Eye (tissue), 1 donor: ENCODE measurements at regions not wholly inside any gene's neighbourhood (a gene's known extent, or its start where the extent isn't known, plus 50 kb on each side); places are given as distances from the start of the nearest gene placed in this dataset.
"Not testable (repeated sequence)": the region's sequence is repeated elsewhere in the genome, so short reads cannot be mapped to it uniquely, and the experiment has no call there.

Experiments
- DNase-seq: peaks from one replicate; pipeline ENCODE4 v3.0.0-alpha.2; 2015

DNA sequence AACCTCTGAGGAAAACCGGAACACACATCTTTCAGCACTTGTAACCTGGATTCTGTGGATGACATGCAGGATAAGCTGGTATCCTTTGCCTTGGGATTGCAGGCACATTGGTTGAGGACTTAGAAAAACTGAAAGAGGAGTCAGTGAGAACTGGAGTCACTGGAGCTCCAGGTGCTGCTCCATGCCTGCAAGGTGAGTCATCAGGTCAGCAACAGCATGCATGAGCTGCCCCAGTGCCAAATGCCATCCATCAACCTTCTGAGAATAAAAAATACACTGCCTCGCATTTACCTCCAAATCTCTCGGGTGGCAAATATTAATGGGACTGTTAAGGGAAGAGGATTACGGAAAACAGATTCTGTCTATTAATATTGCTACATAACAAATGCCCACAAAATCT is 729.1 kb downstream of the NTRK3 start:
- no peak for DNase-seq

DNA sequence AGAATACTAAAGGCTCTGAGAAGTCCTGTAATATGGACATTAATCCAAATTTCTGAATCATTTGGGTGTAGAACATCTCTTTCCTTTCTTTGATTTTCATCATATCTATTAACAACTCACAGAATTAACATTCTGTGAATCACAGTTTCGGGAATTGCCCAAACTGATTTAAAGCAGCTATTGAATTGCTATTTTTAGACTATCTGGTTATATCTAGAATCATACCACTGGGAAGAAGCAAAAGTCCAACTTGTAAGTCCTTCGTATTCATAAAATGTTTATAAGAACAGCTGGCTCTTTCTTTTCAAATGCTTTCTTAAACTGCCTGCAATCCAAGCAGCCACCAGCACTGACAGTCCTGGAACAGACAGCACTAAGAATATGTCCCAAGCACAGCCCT is 733.0 kb downstream of the NTRK3 start:
- DNase-seq = no peak

DNA sequence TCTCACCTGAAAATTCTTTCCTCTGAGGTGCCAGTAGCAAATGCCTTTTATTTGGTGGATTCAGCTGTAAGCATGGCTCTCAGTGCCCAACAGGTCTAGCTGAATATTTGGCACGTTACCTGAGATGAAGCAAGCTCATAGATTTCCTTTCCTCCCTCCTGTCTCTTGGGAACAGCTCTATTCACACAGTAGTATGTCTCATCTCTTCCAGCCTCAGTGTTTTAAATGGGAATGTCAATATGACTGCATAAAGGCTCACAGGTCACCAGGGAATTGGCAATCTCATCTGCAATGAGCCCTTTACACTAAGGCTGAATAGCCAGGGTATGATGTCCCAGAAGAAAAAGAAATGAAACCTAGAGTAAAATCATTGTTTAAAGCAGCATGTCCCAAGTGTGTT is 733.5 kb downstream of the NTRK3 start:
- DNase-seq = no peak

DNA sequence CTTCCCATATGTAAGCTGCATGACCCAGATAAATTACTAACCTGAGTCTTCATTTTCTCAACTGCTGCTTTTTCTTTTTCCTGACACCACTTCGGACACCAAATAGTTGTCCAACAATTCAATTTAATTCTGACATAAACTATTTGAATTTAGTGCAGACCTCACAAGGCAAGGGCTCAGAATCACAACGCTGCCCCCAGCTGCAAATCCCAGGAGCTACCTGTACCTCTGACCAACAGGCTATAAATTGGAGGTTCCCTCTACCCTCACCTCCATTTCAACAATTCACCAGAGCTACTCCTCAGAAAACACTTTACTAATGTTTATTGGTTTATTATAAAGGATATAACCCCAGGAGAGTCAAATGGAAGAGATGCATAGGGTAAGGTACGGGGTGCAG is 737.6 kb downstream of the NTRK3 start:
- DNase-seq = no peak

GRCh38 chr15:87508086-87508485 is 748.5 kb downstream of the NTRK3 start:
- no peak for DNase-seq

- DNase-seq = no peak
These were observed 754.4 kb downstream of the NTRK3 start for GRCh38 chr15:87502173-87502572.

DNA sequence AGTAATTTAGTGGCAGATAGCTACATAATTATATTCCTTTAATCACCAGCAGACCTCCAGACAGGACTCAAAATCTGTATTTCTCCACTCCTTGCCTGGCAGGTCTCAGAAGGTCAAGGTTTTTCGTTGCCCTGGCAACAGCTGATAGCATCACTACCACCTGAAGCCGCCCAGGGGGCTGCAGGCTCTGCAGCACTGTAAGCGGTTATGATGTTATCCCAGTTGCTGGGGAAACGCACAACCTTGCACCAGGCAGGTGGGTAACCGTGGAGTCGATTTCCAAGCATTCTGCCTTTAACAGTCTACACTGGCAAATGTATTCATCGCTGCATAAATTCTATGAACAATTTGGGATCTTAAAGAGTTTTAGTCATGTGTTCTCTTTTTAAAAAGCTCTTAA is 756.3 kb downstream of the NTRK3 start:
- peak; percentile 31 for DNase-seq

DNA sequence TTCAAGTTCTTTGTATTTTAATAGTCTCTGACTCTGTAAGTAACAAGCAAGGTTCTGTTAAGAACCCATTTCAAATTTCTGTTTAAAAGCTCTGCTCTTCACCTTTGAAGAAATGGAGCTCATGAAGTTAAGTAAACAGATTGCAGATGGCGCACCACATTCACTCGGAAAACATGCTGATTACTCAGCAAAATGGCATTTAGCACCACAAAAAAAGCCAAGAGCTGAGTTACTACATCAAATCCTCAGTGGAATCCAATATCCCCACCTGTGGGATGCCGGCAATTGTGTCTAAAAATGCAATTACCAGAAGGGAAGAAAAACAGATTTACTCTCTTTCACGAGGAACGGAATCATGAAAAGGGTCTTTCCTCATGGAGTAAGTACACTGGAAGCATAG is 758.0 kb downstream of the NTRK3 start:
- DNase-seq = no peak

DNA sequence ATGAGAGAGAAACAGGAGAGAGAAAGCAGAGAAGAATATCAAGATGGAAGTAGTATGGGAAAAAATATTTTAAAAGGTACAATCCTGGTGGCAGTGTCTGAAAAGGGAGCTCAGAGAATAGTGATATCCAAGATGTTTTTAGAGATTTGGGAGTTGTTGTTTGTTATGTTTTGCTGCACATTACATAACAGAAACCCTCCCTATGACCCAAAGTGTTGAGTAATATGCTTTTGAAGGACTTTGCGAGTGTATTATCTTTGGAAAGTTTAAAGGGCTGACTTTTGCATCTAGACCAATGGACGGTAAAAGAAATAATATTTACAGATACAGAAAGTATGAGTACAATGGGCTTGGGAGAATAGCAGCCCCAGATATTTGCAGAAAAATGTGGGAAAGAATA is 759.7 kb downstream of the NTRK3 start:
- DNase-seq = no peak

DNA sequence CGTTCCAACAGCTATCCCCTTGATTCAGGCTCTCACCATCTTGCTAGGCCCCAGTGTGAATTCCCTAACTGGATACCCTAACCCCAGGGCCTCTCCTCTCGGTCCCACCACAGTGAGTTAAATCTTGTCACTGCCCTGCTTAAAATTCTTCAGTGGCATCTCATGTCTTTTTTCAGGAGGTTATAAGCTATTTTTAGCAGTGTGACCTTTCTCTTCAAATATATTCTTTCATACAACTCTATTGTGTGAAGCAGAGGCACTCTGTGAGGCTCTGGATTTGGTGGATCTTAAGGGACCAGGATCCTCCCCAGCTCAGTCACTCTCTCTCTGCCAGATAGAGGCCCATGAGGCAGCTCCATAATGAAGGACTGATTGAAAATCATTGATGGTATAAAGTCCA is 760.4 kb downstream of the NTRK3 start:
- no peak for DNase-seq

- peak; percentile 17 for DNase-seq
These were observed 762.7 kb downstream of the NTRK3 start for GRCh38 chr15:87493803-87494202.

- DNase-seq = no peak
These were observed 764.2 kb downstream of the NTRK3 start for GRCh38 chr15:87492321-87492720.

- no peak for DNase-seq
These were observed 765.9 kb downstream of the NTRK3 start for GRCh38 chr15:87490666-87491065.

DNA sequence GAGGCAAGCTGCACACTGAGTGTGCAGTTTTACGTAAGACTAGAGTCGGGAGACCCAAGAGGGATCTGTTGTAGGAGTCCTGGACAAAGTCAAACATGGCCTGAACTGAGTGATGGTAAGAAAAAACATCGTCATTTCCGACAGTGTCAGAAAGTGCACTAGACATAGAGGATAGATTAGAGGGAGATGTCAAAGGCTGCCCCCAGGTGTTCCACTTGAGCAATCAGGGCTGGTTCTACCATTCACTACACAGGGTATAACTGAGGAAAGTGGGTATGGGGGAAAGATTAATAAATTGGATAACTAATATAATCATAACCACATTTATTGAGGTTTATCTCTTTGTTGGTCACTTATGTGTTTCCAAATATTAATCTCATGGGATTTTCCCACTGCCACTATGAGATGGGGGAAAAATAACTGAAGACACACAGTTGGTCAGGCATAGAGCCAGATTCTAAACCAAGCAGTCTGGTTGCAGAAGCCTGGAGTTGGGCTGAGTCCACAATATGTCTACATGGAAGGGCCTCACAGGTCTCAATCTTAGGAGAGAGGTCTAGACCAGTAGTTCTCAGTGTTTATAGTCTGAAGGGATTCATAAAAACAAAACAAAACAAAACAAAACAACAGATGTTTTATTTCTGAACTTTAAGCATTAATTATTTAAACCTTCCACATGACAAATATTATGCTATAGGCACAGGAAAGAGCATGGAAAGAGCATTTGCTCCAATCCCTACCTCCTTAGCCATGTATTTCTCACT is 766.5 kb downstream of the NTRK3 start:
- no peak for DNase-seq

DNA sequence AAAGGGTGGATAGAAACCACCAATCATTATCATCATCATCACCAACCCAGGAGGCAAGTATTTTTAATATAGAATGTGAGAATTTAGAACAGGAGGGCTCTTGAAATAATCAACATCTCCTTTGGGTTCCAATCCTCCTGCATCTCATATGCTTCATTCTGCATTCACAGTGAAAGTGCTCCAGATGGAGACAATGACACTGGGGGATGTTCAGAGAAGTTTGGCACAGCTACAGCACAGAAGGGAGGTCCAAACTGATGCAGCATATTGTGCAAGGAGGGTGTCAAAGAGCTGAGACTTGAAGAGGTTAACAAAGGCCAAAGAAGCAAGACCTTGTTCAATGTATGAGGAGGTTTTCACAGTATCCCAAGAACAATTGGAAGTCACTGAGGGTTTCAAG is 767.1 kb downstream of the NTRK3 start:
- no peak for DNase-seq

- DNase-seq = no peak
These were observed 769.1 kb downstream of the NTRK3 start for GRCh38 chr15:87487484-87487883.

GRCh38 chr15:87483468-87483867 is 773.1 kb downstream of the NTRK3 start:
- no peak for DNase-seq

GRCh38 chr15:87481126-87481525 is 775.4 kb downstream of the NTRK3 start:
- no peak for DNase-seq

DNA sequence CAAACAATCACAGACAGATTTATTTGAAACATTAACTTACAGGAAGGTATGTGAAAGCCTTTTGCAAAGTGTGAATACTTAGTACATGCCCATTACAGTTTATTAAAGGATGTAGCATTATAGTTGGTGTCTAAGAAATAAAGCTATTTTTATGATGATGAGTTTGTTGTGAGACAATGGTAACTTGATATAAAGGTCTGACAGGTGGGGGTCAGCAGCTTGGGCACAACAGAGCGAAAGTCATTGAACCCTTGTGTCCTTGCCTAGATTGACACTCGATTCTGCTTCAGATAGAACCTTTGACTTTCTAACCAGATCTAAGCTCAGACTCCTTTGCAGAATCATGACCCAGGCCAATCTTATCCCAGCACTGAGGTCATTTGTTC is 777.9 kb downstream of the NTRK3 start:
- no peak for DNase-seq

DNA sequence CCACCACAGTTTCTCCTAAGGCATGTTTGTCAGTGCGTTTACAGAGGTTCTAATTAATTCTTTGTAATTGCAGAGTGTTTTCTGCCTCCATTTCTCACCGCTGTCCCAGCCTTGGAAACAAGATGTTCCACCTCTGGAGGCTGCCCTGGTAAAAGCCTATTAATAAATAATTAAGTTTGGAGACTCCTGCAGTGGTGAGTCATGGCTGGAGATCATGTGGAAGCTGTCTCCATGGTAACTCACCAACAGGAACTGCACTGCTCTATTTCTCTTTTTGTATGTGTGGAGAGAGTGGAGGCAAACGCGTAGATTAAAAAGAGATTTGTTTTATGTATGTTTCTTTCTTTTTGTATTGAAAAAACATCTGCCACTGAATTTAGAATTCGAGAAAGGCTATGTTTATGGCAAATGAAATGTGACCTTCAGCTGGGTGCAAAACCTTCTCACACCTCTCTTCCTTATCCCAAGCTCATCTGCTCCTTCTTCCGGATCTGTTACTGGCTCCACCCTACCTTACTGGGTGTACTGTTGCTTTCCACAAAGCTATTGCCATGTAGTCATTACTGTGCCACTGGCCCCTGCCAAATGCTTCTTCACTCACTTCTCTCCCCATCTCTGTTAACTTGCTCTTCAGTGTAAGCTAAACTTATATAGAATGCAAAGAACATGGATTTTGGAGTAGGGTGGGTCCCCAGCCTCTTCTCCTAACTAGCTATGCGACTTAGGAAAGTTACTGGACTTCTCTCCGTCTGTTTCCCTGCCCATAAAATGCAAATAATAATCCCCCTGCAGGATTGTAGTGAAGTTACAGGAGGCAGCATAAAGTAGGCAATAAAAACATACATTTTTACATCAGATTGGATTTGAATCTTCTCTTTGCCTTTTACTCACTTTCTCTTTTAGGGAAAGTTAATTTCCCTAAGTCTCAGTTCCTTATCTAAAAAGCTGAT is 778.5 kb downstream of the NTRK3 start:
- DNase-seq = peak; percentile 79

DNA sequence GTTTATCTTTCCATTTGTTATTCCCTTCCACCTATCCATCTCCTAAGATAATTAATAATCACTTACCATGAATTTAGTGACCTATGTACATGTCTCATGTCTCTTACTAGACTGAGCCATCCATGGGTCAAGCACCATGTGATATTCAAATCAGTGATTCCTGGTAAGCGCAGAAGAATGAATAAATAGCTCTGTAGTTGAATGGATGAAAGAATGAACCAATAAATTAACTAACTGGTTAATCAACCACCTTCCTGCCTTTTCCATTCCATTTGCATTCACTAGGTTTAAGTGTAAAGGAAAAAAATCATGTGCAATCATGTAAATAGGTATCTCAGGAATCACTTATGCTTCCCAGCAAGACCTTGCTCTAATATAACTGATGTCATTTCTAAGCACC is 779.5 kb downstream of the NTRK3 start:
- DNase-seq = no peak

DNA sequence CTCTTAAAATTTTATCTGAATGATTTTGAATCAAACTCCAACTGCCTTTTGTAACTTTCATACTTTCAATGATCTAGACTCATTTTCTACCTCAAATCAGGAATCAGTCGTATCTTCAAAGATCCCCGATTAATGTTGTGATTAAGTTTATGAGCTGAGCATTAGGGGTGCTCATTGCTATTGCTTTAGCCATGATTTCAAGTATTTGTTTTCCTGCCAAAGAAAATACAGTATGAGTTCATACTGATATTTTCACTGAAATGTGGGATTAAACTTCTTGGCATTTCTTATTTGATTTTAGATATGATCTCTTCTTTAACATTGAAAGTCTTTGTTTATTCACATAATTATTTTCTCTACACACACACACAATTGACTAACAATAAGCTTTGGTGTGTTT is 785.6 kb downstream of the NTRK3 start:
- no peak for DNase-seq

DNA sequence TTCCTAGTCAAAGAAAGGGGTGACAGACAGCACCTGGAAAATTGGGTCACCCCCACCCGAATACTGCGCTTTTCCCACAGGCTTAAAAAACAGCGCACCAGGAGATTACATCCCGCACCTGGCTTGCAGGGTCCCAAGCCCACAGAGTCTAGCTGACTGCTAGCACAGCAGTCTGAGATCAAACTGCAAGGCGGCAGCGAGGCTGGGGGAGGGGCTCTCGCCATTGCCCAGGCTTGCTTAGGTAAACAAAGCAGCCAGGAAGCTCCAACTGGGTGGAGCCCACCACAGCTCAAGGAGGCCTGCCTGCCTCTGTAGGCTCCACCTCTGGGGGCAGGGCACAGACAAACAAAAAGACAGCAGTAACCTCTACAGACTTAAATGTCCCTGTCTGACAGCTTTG is 792.6 kb downstream of the NTRK3 start:
- DNase-seq = not testable (repeated sequence)

GRCh38 chr15:87461631-87462030 is 794.9 kb downstream of the NTRK3 start:
- DNase-seq = no peak
